K562 (cell line): ENCODE measurements at regions not wholly inside any gene's neighbourhood (a gene's known extent, or its start where the extent isn't known, plus 50 kb on each side); places are given as distances from the start of the nearest gene placed in this dataset.

Experiments
- ATAC-seq: fragments of 200-7000 bp; cut with Tn5 transposase; 3 replicates; pipeline ENCODE4 v1.9.1; 2020; ENCODE audit warnings: moderate library complexity
- BruUV-seq: library from RNA; stranded (reverse); fragments of 400-500 nt; replicated peaks from 2 replicates; lab custom pipeline; 2021; lab: Mats Ljungman, UMichigan
- CTCF ChIA-PET: fragments of 300-600 bp; formaldehyde crosslinking; extraction: SDS; loops from one replicate; lab custom pipeline; 2021; ENCODE audit warnings: low intra/inter-chr PET ratio; lab: Yijun Ruan, JAX
- POLR2A ChIA-PET: fragments of 300-600, 350-650 bp; sonication (Branson Sonifier 250); formaldehyde crosslinking; extraction: SDS; loops from one replicate; lab custom pipeline; 2021; ENCODE audit warnings: antibody characterized with exemption, inconsistent platforms; lab: Yijun Ruan, JAX
- DNase-seq, 4 experiments: peaks; one replicate each; pipeline versions ENCODE4 v3.0.0 to v3.0.0-alpha.2; 2011 to 2018; ENCODE audit warnings: low spot score in 3 of 4, mixed read lengths in 3 of 4; ENCODE audit errors: extremely low read depth in 1 of 4
- FAIRE-seq: peaks from 2 replicates; lab custom pipeline; 2011; peaks lifted over from hg19 to GRCh38; lab: Jason Lieb, UNC
- H2AFZ ChIP-seq: 2 replicates; pipeline ENCODE4 v1.6.0; 2011; ENCODE audit warnings: low read depth, low read length, control low read depth, inconsistent platforms
- H3K27ac ChIP-seq: fragments of 200-600 bp; 3 replicates; pipeline ENCODE4 v1.8.0; 2011; ENCODE audit warnings: low read depth, mild to moderate bottlenecking, control low read depth, inconsistent platforms, low read length, moderate library complexity, mixed read lengths; ENCODE audit errors: extremely low read depth
- H3K27me3 ChIP-seq, 2 experiments: fragments of 300-600 bp in 1 of 2; 2 replicates in 1 of 2; 3 replicates in 1 of 2; pipeline versions ENCODE4 v1.6.0 to v1.8.0; 2011; ENCODE audit warnings: inconsistent platforms in 2 of 2, low read length in 2 of 2, mild to moderate bottlenecking in 1 of 2, mixed read lengths in 1 of 2, moderate library complexity in 1 of 2; ENCODE audit not compliant: control insufficient read depth in 2 of 2, insufficient read depth in 2 of 2
- H3K36me3 ChIP-seq: fragments of 300-600 bp; 3 replicates; pipeline ENCODE4 v1.8.0; 2011; ENCODE audit warnings: mild to moderate bottlenecking, low read length, inconsistent platforms; ENCODE audit not compliant: control insufficient read depth, insufficient read depth
- H3K4me1 ChIP-seq, 2 experiments: fragments of 200-600 bp in 1 of 2; replicated peaks in 1 of 2; 2 replicates in 1 of 2; 3 replicates in 1 of 2; pipeline versions ENCODE4 v1.5.1 to v1.8.0; 2011; ENCODE audit warnings: inconsistent platforms in 2 of 2, low read length in 2 of 2, mild to moderate bottlenecking in 1 of 2, mixed read lengths in 1 of 2, moderate library complexity in 1 of 2; ENCODE audit not compliant: control insufficient read depth in 2 of 2, insufficient read depth in 2 of 2
- H3K4me2 ChIP-seq: 2 replicates; pipeline ENCODE4 v1.6.1; 2011; ENCODE audit warnings: low read length, control low read depth, inconsistent platforms, mixed read lengths; ENCODE audit not compliant: insufficient read depth
- H3K4me3 ChIP-seq: fragments of 200-600 bp; sonication (generic), shearing (Covaris generic); 2 replicates; pipeline ENCODE4 v1.5.1; 2016; ENCODE audit warnings: control low read depth, inconsistent platforms
- H3K79me2 ChIP-seq: fragments of 200-600 bp; 3 replicates; pipeline ENCODE4 v1.8.0; 2011; ENCODE audit warnings: low read length, inconsistent platforms; ENCODE audit not compliant: control insufficient read depth, insufficient read depth
- H3K9ac ChIP-seq, 2 experiments: 2 replicates each; pipeline versions ENCODE4 v1.6.0 to v1.6.1; 2011; ENCODE audit warnings: low read depth in 2 of 2, low read length in 2 of 2, control low read depth in 1 of 2, inconsistent platforms in 1 of 2, mild to moderate bottlenecking in 1 of 2, mixed read lengths in 1 of 2; ENCODE audit not compliant: insufficient read depth in 1 of 2
- H3K9me1 ChIP-seq: one replicate; pipeline ENCODE4 v1.6.0; 2011; ENCODE audit warnings: inconsistent platforms, mild to moderate bottlenecking, low read length, moderate library complexity; ENCODE audit not compliant: control insufficient read depth, insufficient read depth
- H3K9me3 ChIP-seq: replicated peaks from 2 replicates; pipeline ENCODE4 v1.5.1; 2011; ENCODE audit warnings: low read depth, low read length, inconsistent platforms; ENCODE audit not compliant: control insufficient read depth, insufficient read depth
- H4K20me1 ChIP-seq: replicated peaks from 2 replicates; pipeline ENCODE4 v1.6.1; 2011; ENCODE audit warnings: low read length, inconsistent platforms, mixed read lengths; ENCODE audit not compliant: control insufficient read depth, insufficient read depth
- CHCHD3 ChIP-seq: fragments of 250-450 bp; sonication (Bioruptor Pico); IDR thresholded peaks from 2 replicates; pipeline ENCODE4 v2.1.2; 2022; ENCODE audit warnings: mild to moderate bottlenecking
- CTCFL ChIP-seq: IDR thresholded peaks from 2 replicates; pipeline ENCODE4 v1.6.1; 2011; ENCODE audit warnings: borderline replicate concordance, low read depth, mild to moderate bottlenecking, moderate library complexity, low read length; ENCODE audit not compliant: insufficient read depth, poor library complexity, severe bottlenecking
- HMGN3 ChIP-seq: IDR thresholded peaks from 2 replicates; pipeline ENCODE4 v1.6.1; 2011; ENCODE audit warnings: borderline replicate concordance, low read depth, mild to moderate bottlenecking, mixed read lengths, low read length; ENCODE audit not compliant: insufficient read length; ENCODE audit errors: extremely low read depth
- LARP7 ChIP-seq: fragments of 450-650 bp; IDR thresholded peaks from 2 replicates; pipeline ENCODE4 v1.6.1; 2016
- MIER1 ChIP-seq: fragments of 450-650 bp; IDR thresholded peaks from 2 replicates; pipeline ENCODE4 v1.6.1; 2016; ENCODE audit warnings: antibody characterized with exemption, mild to moderate bottlenecking, low read depth
- PURB ChIP-seq: sonication (generic); formaldehyde crosslinking; IDR thresholded peaks from 2 replicates; pipeline ENCODE4 v1.9.0; 2021; ENCODE audit warnings: low read depth, mild to moderate bottlenecking, missing genetic modification reagents
- STAT5B ChIP-seq: fragments of 250-450 bp; sonication (Bioruptor Pico); IDR thresholded peaks from 2 replicates; pipeline ENCODE4 v1.8.0; 2021; ENCODE audit warnings: mild to moderate bottlenecking, inconsistent platforms
- ZNF695 ChIP-seq: fragments of 450-650 bp; formaldehyde crosslinking; IDR thresholded peaks from 2 replicates; pipeline ENCODE4 v1.4.0; 2020; ENCODE audit warnings: mild to moderate bottlenecking, moderate library complexity
- WGBS: fragments of 100-300 bp; shearing (Covaris generic); methylation state at CpG from one replicate; pipeline ENCODE4 v1.1.6; 2016; ENCODE audit warnings: low coverage, mixed read lengths; ENCODE audit not compliant: insufficient coverage; ENCODE audit errors: missing lambda C conversion rate; 5-methylcytosine and 5-hydroxymethylcytosine counted together
- in situ Hi-C: fragments of 300-500 bp; cut with MboI; formaldehyde crosslinking; loops from 4 replicates; pipeline ENCODE4 v1.15.0; 2018; ENCODE audit warnings: inconsistent platforms, mixed read lengths
- intact Hi-C: fragments of 100-400 bp; cut with micrococcal nuclease; formaldehyde crosslinking; loops from 2 replicates; pipeline ENCODE4 v1.14.2; 2022
- TF ChIP-seq, protein P1 (sequence below): fragments of 450-650 bp; IDR thresholded peaks from 2 replicates; pipeline ENCODE4 v1.6.1; 2017; ENCODE audit warnings: mild to moderate bottlenecking, moderate library complexity

- 41% methylated on average over 3 of the region's 3 CpGs for WGBS
- no peaks in the 10 kb centered on the region; the same call in 2 of the 3 replicates for H3K79me2 ChIP-seq
- ChIA-PET CTCF (no interaction called here), POLR2A (no interaction called here)
- no peak overlapping the region for H3K4me2 ChIP-seq
- BruUV-seq = no TSS peak
- H3K27ac ChIP-seq = no peak overlapping the region
- H3K4me1 ChIP-seq = no peaks in the 10 kb centered on the region
- no peaks in the 10 kb centered on the region for H3K36me3 ChIP-seq
- TF ChIP-seq PURB (CRISPR knock-in tag) (no peak), CHCHD3 (CRISPR knock-in tag) (no peak), MIER1 (no peak), STAT5B (CRISPR knock-in tag) (no peak), HMGN3 (no peak), LARP7 (no peak), CTCFL (no peak), ZNF695 (CRISPR knock-in tag) (no peak)
- TF ChIP-seq, protein P1, sequence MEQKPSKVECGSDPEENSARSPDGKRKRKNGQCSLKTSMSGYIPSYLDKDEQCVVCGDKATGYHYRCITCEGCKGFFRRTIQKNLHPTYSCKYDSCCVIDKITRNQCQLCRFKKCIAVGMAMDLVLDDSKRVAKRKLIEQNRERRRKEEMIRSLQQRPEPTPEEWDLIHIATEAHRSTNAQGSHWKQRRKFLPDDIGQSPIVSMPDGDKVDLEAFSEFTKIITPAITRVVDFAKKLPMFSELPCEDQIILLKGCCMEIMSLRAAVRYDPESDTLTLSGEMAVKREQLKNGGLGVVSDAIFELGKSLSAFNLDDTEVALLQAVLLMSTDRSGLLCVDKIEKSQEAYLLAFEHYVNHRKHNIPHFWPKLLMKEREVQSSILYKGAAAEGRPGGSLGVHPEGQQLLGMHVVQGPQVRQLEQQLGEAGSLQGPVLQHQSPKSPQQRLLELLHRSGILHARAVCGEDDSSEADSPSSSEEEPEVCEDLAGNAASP = no peak
- ATAC-seq (no peak), FAIRE-seq (no peak), DNase-seq (no peak)
- H3K9me3 ChIP-seq = no peaks in the 10 kb centered on the region
- in situ Hi-C loops = no loop called here
- H3K27me3 ChIP-seq = no peaks in the 10 kb centered on the region
- H3K9ac ChIP-seq = no peak overlapping the region
- H4K20me1 ChIP-seq = no peaks in the 10 kb centered on the region
- H2AFZ ChIP-seq = no peak overlapping the region
- H3K9me1 ChIP-seq = no peaks in the 10 kb centered on the region
- H3K4me3 ChIP-seq = no peak overlapping the region
- intact Hi-C loops = no loop called here
Observed at GRCh38 chr13:50299546-50300249, 284.5 kb downstream of the KCNRG start.
